ENCODE measurements at regions not wholly inside any gene's neighbourhood (a gene's known extent, or its start where the extent isn't known, plus 50 kb on each side); places are given as distances from the start of the nearest gene placed in this dataset.

GRCh38 chr12:115640929-115641328, 636.6 kb downstream of the MED13L start:
- TF ChIP-seq, protein P1, sequence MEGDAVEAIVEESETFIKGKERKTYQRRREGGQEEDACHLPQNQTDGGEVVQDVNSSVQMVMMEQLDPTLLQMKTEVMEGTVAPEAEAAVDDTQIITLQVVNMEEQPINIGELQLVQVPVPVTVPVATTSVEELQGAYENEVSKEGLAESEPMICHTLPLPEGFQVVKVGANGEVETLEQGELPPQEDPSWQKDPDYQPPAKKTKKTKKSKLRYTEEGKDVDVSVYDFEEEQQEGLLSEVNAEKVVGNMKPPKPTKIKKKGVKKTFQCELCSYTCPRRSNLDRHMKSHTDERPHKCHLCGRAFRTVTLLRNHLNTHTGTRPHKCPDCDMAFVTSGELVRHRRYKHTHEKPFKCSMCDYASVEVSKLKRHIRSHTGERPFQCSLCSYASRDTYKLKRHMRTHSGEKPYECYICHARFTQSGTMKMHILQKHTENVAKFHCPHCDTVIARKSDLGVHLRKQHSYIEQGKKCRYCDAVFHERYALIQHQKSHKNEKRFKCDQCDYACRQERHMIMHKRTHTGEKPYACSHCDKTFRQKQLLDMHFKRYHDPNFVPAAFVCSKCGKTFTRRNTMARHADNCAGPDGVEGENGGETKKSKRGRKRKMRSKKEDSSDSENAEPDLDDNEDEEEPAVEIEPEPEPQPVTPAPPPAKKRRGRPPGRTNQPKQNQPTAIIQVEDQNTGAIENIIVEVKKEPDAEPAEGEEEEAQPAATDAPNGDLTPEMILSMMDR (IDR thresholded peaks at IDR 0.05; ENCODE audit: low read depth, low read length, missing input control) = no peak
- no peak for TF ChIP-seq TAF1 (conservative IDR thresholded peaks at IDR 0.05)

Data from liver (tissue), 3 donors.